T follicular helper cell (primary cell): ENCODE measurements at regions not wholly inside any gene's neighbourhood (a gene's known extent, or its start where the extent isn't known, plus 50 kb on each side); places are given as distances from the start of the nearest gene placed in this dataset.

ENCODE experiments used
- DNase-seq: peaks from one replicate; pipeline ENCODE4 v3.0.0-alpha.2; 2020; ENCODE audit warnings: low read depth

- DNase-seq = no peak
Observed at GRCh38 chr14:97210202-97210601, 413.0 kb downstream of the VRK1 start.

DNA sequence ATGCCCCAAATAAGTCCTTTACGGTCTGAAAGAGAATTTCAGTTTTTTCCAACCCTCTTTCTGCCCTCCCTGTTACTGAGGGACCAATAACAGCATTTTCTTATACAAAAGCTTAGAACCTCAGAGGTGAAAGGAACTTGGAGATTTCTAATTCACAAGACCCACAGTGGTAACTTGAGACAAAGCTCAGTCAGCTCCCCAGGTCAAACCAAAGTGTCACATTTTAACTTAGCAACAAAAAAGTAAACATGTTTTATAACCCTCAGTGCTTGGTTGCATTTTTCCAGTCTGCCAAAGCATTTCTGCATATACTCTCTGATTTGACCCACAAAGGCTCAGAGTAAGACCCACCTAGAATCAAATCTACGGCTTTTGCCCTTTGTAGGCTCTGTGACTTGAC is 415.2 kb downstream of the VRK1 start:
- no peak for DNase-seq

DNA sequence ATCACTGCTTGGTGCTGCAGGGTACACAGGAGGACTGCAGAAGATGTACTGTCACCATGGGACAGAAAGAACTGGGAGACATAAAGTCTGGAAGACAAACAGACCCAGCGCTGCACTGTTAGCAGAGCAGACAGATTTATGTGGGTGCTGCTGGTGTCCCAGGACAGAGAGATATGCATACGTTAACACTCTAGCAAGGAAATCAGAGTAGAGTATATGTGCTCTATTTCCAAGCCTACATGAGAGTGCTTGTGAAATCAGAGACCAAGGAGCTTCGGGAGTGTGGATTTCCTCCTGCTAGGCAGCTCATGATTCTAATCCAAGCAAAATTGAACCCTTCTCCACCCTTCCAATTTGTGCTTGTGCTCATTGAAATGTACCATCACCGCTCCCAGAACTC is 416.5 kb downstream of the VRK1 start:
- no peak for DNase-seq

- DNase-seq = no peak
Observed at GRCh38 chr14:97215263-97215969, 418.2 kb downstream of the VRK1 start.

GRCh38 chr14:97217111-97217885 is 420.1 kb downstream of the VRK1 start:
- DNase-seq = no peak

DNA sequence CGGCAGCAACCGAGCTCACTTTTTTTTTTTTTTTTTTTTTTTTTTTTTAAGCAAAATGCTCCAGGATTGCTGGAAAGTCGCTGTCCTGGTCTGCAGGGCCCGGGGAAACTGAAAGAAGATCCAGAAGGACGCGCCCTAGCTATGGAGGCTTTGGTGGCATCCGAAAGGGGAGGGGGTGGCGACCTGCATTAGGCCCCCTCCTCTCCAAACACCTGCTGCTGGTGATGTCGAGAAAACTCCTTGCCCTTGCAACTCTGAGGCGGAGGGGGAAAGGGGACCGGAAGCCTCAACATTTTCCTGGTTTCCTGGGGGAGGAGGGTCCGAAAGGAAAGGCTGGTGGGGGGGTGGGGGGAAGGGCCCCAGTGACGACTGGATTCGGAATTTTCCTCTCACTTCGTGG is 421.1 kb downstream of the VRK1 start:
- DNase-seq = no peak

DNA sequence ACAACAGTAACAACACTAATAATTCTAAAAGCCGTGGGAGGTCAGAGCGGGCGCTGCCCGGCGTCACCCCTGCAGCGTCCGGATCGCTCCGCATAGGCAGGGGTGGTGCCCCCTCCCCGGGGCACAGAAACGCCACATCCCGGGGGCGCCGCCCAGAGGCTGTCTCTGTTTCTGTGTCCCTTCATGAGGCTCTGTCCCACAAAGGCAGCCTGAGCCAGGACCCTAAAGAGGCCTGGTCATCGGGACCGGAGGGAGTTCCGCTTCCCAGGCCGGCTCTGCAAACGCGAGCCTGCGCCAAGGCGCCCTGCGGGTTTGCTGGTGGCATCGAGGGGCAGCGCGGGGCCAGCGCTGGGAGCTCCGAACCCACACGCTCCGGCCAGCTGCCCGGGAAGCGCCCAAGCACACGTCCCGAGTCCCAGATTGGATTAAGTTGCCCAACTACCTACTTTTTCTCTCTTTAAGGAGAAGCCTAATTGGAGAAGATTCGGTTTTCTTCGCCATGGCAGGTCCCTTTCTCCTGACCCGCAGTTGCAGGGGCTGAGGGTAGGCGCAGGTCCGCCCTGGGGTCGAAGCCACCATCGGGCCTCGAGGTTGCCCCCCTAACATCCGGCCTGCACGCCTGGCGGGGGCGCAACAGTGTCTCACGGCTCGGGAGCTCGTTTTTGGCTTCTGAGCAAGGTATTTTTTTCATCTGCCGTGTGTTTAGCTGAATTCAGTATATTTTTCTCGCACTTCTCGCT is 421.7 kb downstream of the VRK1 start:
- no peak for DNase-seq

- peak; percentile 0 for DNase-seq
Observed at GRCh38 chr14:97219431-97220017, 422.3 kb downstream of the VRK1 start.

DNA sequence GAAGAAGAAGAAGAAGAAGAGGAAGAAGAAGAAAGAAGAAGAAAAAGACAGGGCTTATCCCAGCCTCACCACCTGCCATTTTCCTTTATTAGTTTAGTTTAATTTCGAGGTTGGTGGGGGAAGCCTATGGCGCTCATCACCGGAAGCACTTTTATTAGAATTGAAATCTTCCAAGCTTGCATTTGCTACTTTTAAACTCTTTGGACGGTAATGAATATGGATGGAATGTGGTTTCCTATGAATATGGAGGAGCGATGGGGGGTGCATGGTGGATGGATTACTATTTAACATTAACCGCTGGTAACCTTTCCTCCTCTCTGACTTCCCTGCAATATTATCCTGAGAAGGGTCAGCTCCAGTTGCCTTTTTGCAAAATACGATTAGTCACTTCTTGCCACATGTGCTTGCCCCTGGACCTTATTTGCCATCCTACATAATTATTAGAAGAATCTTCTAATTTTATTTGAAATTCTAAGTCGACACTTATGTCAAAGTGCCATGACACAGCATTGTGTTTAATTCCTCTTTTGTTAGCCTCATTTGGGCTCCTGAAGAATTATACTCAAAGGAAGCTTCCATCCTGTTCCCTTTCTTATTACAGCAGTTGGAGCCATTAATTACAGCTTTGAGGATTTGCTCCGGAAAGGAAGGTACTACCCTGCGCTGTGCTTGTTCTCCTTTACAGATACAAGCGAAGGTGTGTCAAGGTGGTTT is 424.5 kb downstream of the VRK1 start:
- DNase-seq = no peak

DNA sequence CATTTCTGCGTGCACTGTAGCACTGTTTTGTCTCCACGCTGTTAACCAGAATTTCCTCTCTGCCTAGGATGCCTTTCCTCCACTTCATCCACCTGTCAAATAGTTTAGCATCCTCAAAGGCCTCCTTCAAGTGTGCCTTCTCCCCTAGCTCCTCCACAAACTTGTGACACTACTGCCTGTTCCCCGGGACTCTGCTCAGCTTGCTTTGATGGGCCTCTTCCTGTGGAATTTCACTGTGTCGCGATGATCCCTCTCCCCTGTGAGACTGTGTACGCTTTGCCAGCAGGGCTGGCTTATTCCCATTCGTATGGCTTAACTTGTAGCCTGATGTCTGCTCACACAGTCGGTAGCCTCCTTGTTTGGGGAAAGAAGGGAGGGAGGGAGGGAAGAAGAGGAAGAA is 426.8 kb downstream of the VRK1 start:
- DNase-seq = no peak

DNA sequence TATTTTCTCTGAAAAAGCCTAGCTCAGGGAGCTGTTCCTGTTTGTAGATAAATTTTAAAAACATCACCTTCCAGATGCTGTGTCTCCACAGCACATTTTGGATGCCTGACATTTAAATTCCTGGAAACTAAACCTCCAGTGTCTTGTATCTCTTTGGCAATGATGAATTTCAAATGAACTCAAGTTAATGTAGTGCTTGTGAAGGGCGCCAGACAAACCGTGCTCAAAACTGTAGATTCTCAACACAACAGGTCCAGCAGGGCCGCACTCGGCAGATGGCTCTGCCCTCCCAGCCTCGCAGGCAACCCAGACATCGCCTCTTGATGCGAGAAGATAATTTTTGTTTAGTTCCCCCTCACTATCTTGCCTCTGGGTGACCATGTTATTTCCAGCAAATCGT is 432.9 kb downstream of the VRK1 start:
- no peak for DNase-seq

GRCh38 chr14:97233319-97233985 is 436.3 kb downstream of the VRK1 start:
- no peak for DNase-seq

- no peak for DNase-seq
Observed at GRCh38 chr14:97246648-97247047, 449.5 kb downstream of the VRK1 start.

- DNase-seq = no peak
Observed at GRCh38 chr14:97248973-97249372, 451.8 kb downstream of the VRK1 start.

DNA sequence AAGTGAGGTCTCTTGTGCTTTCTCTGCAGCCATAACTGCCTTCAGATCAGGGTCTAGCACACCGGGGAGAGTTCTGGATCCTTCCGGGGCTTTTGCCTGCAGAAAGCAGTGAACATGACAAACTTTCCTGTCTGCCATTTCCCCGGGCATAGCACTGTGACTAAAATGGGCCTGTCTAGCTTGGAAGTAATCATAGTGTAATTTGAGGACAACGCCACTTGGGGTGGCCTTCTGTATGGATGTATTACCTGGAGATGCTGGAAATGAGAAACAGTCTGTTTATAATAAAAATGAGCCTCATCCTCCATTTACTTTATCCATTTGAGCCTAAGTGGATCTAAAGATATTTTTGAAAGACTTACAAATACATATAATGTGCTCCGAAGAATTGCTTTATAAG is 453.7 kb downstream of the VRK1 start:
- DNase-seq = no peak

DNA sequence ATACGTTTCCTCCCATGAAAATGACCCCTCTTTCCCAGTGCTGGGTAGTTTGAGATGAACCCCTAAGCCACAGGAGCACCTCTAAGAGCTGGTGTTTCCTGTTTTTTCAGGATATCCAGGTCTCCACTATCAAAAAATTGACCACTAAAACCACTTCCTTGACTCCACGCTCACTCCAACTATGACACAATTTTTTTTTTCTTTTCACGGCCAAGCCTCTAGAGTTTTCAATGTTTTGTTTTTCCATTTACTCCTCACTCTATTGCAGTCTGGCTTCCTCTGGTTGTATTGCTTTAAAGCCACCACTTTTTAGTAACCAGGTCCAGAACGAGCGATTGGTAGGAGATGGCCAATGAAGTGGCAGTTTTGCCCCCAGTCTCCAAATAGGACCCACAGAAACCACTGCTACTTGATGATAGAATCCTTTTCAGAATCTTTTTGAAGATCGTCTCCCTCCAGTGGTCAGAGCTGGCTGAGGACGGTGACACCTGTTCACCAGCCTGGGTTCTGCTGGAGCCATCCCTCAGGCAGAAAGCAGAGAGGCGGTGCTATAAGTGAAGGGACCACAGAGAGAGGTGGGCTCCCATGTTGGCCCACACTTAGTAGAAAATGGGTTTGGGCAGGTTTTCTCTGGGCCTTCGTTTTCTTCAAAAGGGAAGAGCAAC is 454.4 kb downstream of the VRK1 start:
- no peak for DNase-seq

GRCh38 chr14:97253756-97254155 is 456.6 kb downstream of the VRK1 start:
- no peak for DNase-seq

GRCh38 chr14:97262336-97262735 is 465.2 kb downstream of the VRK1 start:
- DNase-seq = no peak

DNA sequence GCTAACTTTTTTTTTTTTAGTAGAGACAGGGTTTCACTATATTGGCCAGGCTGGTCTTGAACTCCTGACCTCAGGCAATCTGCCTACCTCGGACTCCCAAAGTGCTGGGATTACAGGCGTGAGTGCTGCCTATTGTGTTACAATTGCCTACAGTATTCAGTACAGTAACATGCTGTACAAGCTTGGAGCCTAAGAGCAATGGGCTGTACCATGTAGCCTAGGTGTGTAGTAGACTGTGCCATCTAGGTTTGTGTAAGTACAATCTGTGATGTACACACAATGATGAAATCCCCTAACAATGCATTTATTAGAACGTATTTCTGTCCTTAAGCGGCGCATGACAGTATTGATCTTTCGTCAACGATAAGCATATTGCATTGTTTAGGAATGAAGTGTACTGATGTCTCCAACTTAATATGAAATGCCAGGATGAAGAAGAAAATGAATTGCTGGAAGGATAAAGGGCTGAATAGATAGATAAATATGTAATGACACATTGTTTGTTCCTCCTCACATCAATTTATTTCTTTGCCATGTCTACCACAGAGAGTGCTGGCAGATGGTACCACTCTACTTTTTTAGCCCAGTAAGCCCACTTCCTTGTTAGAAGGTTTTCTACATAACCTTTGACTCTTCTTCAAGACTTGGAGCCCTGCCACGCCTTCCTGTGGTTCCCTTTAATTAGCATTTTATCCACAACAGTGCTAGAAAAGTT is 467.5 kb downstream of the VRK1 start:
- no peak for DNase-seq

DNA sequence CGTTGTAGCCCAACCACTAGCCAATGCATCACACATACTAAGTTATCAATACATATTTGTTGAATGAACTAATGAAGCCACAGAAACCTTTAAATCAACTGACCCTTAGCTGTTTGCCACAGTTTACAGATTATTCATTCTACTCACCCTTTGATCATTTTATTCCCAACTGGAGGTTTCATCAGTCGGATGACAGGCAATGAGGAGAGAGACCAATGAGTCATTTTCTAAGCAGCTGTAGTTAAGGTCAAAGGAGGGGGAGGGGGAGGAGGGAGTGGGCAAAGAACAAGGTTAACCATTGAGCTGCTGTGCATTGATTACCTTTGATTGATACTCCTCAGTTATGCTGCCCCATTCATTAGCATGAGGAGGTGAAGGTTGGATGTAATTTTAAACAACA is 469.5 kb downstream of the VRK1 start:
- DNase-seq = no peak
